Activated T-cell treated with anti-CD3 and anti-CD28 coated beads, Interleukin-2, amount 50 U/mL, for 48 hours (primary cell): ENCODE measurements at regions not wholly inside any gene's neighbourhood (a gene's known extent, or its start where the extent isn't known, plus 50 kb on each side); places are given as distances from the start of the nearest gene placed in this dataset.
"Not testable (repeated sequence)": the region's sequence is repeated elsewhere in the genome, so short reads cannot be mapped to it uniquely, and the experiment has no call there.

ENCODE experiments used
- DNase-seq, 2 experiments: peaks; one replicate each; pipeline ENCODE4 v3.0.0-alpha.2; 2020

- DNase-seq = no peak
Observed at GRCh38 chr2:156003780-156004179, 328.7 kb downstream of the NR4A2 start.

DNA sequence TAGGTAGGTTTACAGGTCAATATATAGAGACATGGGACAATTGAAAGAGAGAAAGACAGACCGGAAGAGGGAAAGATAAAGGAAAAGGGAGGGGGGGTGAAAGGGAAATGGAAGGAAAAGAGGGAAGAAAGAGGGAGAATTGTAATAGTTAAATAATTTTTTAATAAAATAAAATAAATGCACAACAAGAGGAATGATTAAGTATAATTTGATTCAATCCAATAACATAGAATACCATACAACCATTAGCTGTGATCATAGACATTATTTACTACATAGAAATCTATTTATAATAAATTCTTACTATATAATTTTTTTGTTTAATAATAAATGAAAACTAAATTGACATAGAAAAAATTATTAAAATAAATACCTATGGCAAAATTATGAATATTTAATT is 330.7 kb downstream of the NR4A2 start:
- no peak for DNase-seq

- no peak for DNase-seq
Observed at GRCh38 chr2:155997538-155997937, 335.0 kb downstream of the NR4A2 start.

GRCh38 chr2:155994315-155994714 is 338.2 kb downstream of the NR4A2 start:
- DNase-seq = no peak

DNA sequence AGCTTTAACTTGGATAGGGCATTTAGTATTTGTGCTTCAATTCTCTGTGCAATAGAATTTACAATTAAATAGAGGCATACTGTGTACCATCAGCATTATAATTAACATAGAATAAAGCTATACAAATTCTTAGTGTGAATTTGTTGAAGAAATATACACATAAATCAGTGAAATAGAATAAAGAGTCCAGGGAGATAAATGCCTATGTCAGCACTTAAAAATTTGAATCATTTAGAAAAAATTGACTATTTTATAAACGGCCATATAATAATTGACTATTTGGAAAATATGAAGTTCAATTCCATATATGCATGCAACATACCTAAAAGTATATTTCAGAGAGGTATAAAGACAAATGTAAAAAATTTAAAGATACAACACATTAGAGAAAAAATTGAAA is 348.7 kb downstream of the NR4A2 start:
- DNase-seq = no peak

DNA sequence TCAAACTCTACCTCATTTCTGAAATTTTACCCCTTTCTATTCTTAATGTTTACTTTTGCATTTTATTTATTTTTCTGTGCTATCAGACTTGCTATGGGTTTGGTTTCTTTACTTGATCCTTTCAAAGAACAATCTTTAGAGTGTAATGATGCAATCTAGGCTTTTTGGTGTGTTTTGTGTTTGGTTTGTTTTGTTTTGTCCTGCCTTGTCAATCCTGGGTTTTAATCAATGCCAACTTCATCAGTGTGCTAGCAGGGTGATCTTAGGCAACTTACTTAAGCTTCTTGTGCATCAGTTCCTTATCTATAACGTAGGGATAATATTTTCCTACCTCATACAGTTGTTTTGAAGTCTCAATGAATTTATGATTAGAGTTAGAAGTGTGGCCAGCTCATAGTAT is 350.4 kb downstream of the NR4A2 start:
- no peak for DNase-seq

DNA sequence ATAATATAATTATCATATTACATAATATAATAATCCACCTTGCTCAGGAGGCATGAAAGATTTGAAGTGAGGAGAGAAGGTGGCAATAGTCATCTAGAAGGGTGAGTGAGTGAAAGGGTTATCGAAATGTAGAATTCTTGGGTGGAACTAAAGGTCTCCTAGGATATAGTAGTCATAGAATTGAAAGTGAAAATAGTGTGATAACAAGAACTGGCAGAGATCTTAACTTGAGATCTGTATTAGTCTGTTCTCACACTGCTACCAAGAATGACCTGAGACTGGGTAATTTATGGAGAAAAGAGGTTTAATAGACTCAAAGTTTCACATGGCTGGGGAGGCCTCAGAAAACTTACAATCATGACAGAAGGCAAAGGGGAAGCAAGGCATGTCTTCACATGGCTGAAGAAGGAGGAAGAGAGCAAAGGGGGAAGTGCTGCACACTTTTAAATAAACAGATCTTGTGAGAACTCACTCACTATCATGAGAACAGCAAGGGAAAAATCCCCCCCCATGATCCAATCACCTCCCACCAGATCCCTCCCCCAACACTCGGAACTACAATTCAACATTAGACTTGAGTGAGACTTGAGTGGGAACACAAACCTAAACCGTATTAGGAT is 351.5 kb downstream of the NR4A2 start:
- DNase-seq = no peak

- DNase-seq = no peak
Observed at GRCh38 chr2:155975734-155976133, 356.8 kb downstream of the NR4A2 start.

DNA sequence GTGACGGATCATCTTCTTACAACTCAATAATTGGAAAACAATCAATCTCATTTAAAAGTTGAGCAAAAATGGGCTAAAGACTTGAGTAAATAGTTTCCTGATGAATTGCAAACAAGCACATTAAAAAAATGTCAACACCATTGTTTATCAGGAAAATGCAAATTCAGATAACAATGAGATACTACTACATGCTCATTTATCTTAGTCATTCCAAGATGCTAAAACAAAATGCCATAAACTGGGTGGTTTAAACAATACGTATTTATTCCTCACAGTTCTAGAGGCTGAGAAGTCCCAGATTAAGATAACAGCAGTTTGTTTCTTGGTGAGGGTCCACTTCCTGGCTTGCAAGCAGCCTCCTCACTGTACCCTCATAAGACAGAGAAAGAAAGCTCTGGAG is 359.6 kb downstream of the NR4A2 start:
- no peak for DNase-seq

- DNase-seq = not testable (repeated sequence)
Observed at GRCh38 chr2:155966064-155966471, 366.5 kb downstream of the NR4A2 start.

GRCh38 chr2:155965415-155966063 is 367.0 kb downstream of the NR4A2 start:
- DNase-seq = no peak

DNA sequence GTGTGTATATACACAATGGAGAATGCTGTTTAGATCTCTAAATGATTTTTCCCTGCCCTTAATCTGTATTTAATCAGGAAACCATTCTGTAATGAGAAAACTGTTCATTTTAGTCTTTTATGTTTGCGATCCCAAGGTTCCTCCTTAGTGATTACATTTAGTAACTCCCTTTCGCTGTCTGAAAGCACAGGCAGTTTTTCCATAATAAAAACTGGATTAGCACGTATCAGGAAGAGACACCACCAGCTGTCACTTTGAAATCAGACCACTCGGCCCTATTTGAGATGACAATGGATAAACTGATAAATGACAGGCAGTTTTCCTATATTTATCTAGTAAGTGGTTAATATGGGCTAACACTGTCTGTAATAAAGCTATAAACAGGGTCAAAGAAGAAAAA is 370.9 kb downstream of the NR4A2 start:
- DNase-seq = no peak

DNA sequence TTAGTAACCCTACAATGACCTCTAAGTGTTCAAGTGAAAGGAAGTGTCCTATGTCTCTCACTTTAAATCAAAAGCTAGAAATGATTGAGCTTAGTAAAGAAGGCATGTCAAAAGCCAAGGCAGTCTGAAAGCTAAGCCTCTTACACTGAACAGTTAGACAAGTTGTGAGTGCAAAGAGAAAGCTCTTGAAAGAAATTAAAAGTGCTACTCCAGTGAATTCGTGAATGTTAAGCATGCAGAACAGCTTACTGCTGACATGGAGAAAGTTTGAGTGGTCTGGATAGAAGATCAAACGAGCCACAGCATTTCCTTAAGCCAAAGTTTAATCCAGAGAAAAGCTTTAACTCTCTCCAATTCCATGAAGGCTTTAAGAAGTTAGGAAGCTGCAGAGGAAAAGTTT is 373.7 kb downstream of the NR4A2 start:
- no peak for DNase-seq

GRCh38 chr2:155947069-155947468 is 385.5 kb downstream of the NR4A2 start:
- no peak for DNase-seq

GRCh38 chr2:155944218-155944617 is 388.3 kb downstream of the NR4A2 start:
- no peak for DNase-seq

GRCh38 chr2:155930312-155930711 is 402.2 kb downstream of the NR4A2 start:
- DNase-seq = no peak

DNA sequence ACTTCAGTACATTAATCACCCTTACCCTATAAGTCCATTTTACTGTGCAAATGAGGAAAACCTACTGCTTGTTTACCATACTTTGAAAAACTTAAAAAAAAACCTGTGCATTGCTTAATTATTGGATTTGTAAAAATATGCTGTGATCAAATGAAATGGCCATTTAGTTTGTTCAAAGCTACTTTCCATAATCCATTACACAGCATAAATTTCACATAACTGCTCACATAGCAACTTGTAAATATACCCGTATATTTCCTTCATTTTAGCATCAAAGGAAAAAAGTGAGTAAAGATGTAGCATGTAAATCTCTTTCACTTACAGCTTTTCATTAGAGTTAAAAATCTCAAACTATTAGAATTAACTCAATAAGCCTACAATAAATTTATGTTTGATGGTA is 415.1 kb downstream of the NR4A2 start:
- DNase-seq = no peak

GRCh38 chr2:155913356-155913755 is 419.2 kb downstream of the NR4A2 start:
- no peak for DNase-seq

DNA sequence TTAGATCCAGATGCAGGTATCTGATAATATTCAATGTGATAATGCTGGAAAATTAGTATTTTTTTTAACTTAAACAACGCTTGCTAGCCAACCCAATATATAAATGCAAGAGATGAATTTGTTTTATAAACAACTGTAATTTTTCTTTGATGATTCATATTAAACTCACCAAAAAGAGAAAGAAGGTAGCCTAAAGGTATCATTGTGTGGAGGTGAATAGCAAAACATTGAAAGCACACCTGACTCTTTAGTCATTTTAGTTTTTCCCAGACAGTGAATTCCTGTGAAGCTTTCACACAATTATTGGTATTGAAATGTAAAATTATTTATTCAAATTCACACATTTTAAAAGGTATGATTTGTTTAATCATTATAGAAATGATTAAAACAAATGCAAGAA is 424.0 kb downstream of the NR4A2 start:
- no peak for DNase-seq

- no peak for DNase-seq
Observed at GRCh38 chr2:155907211-155907610, 425.3 kb downstream of the NR4A2 start.

- no peak for DNase-seq
Observed at GRCh38 chr2:155905657-155906056, 426.9 kb downstream of the NR4A2 start.

- DNase-seq = no peak
Observed at GRCh38 chr2:155904720-155905119, 427.8 kb downstream of the NR4A2 start.

GRCh38 chr2:155902635-155903034 is 429.9 kb downstream of the NR4A2 start:
- no peak for DNase-seq

GRCh38 chr2:155895016-155895415 is 437.5 kb downstream of the NR4A2 start:
- DNase-seq = no peak

GRCh38 chr2:155880382-155880781 is 452.1 kb downstream of the NR4A2 start:
- DNase-seq = not testable (repeated sequence)
